Epithelial cell of esophagus (primary cell): ENCODE measurements at regions not wholly inside any gene's neighbourhood (a gene's known extent, or its start where the extent isn't known, plus 50 kb on each side); places are given as distances from the start of the nearest gene placed in this dataset.

Source experiments
- DNase-seq: peaks from one replicate; pipeline ENCODE4 v3.0.0; 2010; ENCODE audit warnings: low read depth
- H3K4me3 ChIP-seq: 2 replicates; pipeline ENCODE4 v1.5.1; 2011; ENCODE audit warnings: mild to moderate bottlenecking, low read length, control low read depth
- CTCF ChIP-seq: IDR thresholded peaks from 2 replicates; pipeline ENCODE4 v1.5.1; 2011; ENCODE audit warnings: low read depth, mild to moderate bottlenecking, low read length, control low read depth, inconsistent platforms; ENCODE audit not compliant: insufficient read depth; ENCODE audit errors: missing control alignments

DNA sequence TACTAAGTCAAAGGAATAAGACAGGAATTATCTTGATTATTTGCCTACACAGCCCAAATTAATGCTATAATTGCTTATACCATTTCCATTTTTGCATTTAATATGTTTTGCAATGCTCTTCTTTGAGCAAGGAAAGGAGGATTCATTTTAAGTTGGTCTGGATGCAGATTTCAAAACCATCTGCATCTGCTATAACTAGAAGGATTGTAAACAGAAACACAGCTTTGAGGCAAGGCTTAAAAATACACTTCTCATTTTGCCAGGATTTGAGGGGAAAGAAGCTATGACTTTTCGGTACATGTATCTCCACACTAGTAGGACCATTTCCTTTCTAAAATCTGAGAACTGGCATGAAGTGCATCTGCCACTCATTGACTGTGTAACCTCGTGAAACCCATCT lies 95.9 kb upstream of the MTNR1B start:
- no peak for TF ChIP-seq CTCF

GRCh38 chr11:92875473-92875872 lies 94.0 kb upstream of the MTNR1B start:
- no peak for DNase-seq

More for the DNA sequence above, 95.9 kb upstream of the MTNR1B start:
- DNase-seq: no peak
- H3K4me3 ChIP-seq: no peak overlapping the region

GRCh38 chr11:92879086-92879485 lies 90.4 kb upstream of the MTNR1B start:
- DNase-seq: no peak
- no peak for TF ChIP-seq CTCF
- H3K4me3 ChIP-seq: no peak overlapping the region

More at GRCh38 chr11:92875473-92875872, 94.0 kb upstream of the MTNR1B start:
- no peak overlapping the region for H3K4me3 ChIP-seq
- TF ChIP-seq CTCF: no peak

- no peak for TF ChIP-seq CTCF
- H3K4me3 ChIP-seq: no peak overlapping the region
- no peak for DNase-seq
These were observed 89.1 kb upstream of the MTNR1B start for GRCh38 chr11:92880381-92880780.

- H3K4me3 ChIP-seq: no peak overlapping the region
- TF ChIP-seq CTCF: no peak
- DNase-seq: no peak
These were observed 87.5 kb upstream of the MTNR1B start for GRCh38 chr11:92881940-92882450.

DNA sequence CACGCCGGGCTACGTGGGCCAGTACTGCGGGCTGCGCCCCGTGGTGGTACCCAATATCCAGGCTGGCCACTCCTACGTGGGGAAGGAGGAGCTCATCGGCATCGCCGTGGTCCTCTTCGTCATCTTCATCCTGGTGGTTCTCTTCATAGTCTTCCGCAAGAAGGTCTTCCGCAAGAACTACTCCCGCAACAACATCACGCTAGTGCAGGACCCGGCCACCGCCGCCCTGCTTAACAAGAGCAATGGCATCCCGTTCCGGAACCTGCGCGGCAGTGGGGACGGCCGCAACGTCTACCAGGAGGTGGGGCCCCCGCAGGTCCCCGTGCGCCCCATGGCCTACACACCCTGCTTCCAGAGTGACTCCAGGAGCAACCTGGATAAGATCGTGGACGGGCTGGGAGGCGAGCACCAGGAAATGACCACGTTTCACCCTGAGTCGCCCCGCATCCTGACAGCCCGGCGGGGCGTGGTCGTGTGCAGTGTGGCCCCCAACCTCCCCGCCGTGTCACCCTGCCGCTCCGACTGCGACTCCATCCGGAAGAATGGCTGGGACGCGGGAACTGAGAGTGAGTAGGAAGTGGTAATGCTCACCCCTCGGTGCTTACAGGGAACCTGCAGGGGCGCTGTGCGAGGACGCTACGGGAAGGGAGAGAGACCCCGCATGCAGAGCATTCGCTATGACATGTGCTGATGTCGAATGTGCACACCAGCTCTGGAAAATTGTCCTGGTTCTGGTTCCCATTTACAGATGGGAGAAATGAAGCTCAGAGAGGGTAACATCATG lies 86.4 kb upstream of the MTNR1B start:
- no peak for DNase-seq
- no peak for TF ChIP-seq CTCF
- no peak overlapping the region for H3K4me3 ChIP-seq

DNA sequence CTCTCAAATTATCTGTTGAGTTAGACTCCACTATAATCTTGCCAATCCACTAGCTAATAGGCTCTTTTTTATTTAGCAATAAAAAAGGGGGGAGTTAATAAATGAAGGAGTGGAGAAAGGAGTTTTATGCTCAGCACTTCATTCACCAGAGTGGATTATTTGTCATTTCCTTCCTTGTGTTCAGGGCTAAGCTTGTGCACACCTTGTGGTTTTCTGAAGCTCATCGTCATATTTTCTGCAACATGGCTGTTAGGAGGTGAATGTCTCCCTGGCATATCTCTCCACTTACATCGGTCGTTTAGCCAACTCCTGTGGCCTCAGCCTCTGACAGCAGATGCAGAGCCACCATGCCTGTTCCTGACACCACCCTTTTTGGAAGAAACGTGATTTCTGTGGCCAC lies 83.9 kb upstream of the MTNR1B start:
- no peak for DNase-seq
- no peak overlapping the region for H3K4me3 ChIP-seq
- no peak for TF ChIP-seq CTCF
